ENCODE measurements at regions not wholly inside any gene's neighbourhood (a gene's known extent, or its start where the extent isn't known, plus 50 kb on each side); places are given as distances from the start of the nearest gene placed in this dataset.
"Not testable (repeated sequence)": the region's sequence is repeated elsewhere in the genome, so short reads cannot be mapped to it uniquely, and the experiment has no call there.

GRCh38 chr1:93765099-93765498, 83.5 kb upstream of the BCAR3 start:
- TF ChIP-seq, protein P1, sequence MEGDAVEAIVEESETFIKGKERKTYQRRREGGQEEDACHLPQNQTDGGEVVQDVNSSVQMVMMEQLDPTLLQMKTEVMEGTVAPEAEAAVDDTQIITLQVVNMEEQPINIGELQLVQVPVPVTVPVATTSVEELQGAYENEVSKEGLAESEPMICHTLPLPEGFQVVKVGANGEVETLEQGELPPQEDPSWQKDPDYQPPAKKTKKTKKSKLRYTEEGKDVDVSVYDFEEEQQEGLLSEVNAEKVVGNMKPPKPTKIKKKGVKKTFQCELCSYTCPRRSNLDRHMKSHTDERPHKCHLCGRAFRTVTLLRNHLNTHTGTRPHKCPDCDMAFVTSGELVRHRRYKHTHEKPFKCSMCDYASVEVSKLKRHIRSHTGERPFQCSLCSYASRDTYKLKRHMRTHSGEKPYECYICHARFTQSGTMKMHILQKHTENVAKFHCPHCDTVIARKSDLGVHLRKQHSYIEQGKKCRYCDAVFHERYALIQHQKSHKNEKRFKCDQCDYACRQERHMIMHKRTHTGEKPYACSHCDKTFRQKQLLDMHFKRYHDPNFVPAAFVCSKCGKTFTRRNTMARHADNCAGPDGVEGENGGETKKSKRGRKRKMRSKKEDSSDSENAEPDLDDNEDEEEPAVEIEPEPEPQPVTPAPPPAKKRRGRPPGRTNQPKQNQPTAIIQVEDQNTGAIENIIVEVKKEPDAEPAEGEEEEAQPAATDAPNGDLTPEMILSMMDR (conservative IDR thresholded peaks at IDR 0.05; ENCODE audit: low read depth, low read length): no peak
- H3K4me3 ChIP-seq (ENCODE audit: low read depth, low read length): no peak overlapping the region
- DNase-seq (ENCODE audit: low read depth): no peak

DNA sequence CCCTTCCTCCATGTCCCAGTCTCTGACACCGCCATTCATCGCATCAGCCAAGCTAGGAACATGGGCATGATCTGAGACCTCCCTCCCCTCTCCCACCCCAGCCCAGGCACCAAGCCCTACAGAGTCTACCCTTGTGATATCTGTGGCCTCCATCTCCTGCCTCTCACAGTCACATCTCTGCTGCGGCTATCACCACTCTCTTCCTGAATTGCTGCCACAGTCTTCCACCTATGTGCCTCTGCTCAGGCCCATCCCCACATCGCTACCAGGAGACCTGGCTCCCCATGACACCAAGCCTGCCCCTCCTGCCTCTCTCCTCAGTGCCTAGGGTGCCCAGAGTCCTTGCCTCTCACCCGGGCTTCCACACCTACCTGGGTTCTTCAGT, 82.7 kb upstream of the BCAR3 start:
- no peak overlapping the region for H3K4me3 ChIP-seq (ENCODE audit: low read depth, low read length)
- TF ChIP-seq, protein P1 (conservative IDR thresholded peaks at IDR 0.05; ENCODE audit: low read depth, low read length): no peak
- DNase-seq (ENCODE audit: low read depth): no peak

DNA sequence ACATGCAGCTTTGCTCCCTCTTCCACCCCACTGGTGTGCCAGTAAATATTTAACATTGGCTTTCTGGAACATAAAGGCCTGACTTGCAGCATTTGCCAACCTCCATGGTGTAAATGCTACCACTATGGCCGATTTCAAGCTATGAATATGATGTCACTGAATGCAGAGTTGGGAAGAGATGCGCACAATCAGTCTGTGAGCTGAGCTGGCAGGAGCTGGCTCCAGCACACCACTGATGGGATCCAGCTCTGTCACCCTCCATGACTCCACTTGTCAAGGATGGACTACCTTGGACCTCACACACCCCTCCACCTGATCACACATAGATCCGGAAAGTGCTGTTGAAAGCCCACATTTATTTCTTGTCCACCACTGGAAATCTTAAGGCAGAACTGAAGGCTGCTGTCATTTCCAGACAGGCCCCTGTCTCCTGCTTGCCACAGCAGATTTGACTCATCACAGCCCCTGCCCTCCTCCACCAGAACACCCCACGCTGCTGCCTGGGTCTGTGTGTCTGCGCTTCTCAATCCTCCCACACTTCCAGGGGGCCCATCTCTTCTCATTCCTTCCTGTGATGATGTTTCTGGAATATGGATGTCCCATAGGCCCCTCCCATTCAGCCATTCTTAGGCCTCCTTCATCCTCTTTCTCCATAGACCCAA, 82.2 kb upstream of the BCAR3 start:
- TF ChIP-seq, protein P1 (conservative IDR thresholded peaks at IDR 0.05; ENCODE audit: low read depth, low read length): no peak
- no peak overlapping the region for H3K4me3 ChIP-seq (ENCODE audit: low read depth, low read length)
- DNase-seq (ENCODE audit: low read depth): no peak

DNA sequence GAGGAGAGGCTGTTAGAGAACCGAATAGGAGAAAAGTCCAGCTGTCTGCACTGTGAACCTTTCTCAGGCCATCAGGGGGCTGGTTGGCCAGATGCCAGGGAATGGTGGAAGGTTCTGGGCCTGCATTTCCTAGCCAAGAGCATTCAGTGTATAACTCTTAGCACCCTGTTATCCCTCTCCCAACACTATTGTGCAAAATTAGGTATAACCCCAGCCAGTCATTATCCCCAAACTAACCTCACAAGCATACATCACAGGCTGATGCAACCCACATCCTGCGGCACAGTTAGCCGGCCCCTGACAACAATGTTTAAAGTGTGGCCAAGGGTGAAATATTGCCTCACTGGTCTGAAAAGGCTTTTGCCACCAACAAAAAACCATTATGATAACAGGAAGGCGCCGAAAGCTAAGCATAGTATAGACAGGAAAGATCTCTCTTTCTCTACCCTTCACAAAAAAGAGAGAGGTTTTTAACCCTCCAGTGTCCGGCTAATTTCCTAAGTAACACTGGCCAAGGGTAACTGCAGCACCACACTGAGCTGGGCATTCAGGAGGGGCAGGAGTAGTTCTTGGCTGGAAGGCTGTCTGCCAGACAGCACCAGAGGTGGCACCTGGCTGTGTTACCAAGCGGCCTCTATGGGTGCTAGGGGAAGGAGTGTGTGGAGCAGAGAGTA, 77.3 kb upstream of the BCAR3 start:
- TF ChIP-seq, protein P1 (conservative IDR thresholded peaks at IDR 0.05; ENCODE audit: low read depth, low read length): peak; percentile 33
- DNase-seq (ENCODE audit: low read depth): peak; percentile 97
- H3K4me3 ChIP-seq (ENCODE audit: low read depth, low read length): no peak overlapping the region

- no peak overlapping the region for H3K4me3 ChIP-seq (ENCODE audit: low read depth, low read length)
- no peak for DNase-seq (ENCODE audit: low read depth)
- TF ChIP-seq, protein P1 (conservative IDR thresholded peaks at IDR 0.05; ENCODE audit: low read depth, low read length): no peak
Measured at GRCh38 chr1:93757256-93758036, 75.8 kb upstream of the BCAR3 start.

GRCh38 chr1:93756657-93757056, 75.0 kb upstream of the BCAR3 start:
- no peak overlapping the region for H3K4me3 ChIP-seq (ENCODE audit: low read depth, low read length)
- no peak for DNase-seq (ENCODE audit: low read depth)
- TF ChIP-seq, protein P1 (conservative IDR thresholded peaks at IDR 0.05; ENCODE audit: low read depth, low read length): no peak

DNA sequence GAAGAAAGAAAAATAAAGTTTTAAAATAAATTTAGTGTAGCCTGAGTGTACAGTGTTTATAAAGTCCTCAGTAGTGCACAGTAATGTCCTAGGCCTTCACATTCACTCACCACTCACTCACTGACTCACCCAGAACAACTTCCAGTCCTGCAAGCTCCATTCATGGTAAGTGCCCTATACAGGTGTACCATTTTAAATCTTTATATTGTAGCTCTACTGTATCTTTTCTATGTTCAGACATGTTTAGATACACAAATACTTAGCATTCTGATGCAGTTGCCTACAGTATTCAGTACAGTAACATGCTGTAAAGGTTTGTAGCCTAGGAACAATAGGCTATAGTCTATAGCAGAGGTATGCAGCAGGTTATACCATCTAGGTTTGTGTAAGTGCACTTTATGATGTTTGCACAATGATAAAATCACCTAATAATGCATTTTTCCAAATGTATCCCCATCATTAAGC, 73.6 kb upstream of the BCAR3 start:
- not testable (repeated sequence) for H3K4me3 ChIP-seq (ENCODE audit: low read depth, low read length); DNase-seq (ENCODE audit: low read depth)

Measured in choroid plexus epithelial cell (primary cell).